NCI-H2081 treated with DMSO at 0.1 percent for 48 hours (cell line): ENCODE measurements at regions not wholly inside any gene's neighbourhood (a gene's known extent, or its start where the extent isn't known, plus 50 kb on each side); places are given as distances from the start of the nearest gene placed in this dataset.

ENCODE experiments used
- DNase-seq: peaks from one replicate; lab custom pipeline; 2025; lab: John Stamatoyannopoulos, UW

- no peak for DNase-seq
Observed at GRCh38 chr10:88127766-88128165, 264.3 kb downstream of the PTEN start.

GRCh38 chr10:88129013-88129412, 265.6 kb downstream of the PTEN start:
- no peak for DNase-seq

DNA sequence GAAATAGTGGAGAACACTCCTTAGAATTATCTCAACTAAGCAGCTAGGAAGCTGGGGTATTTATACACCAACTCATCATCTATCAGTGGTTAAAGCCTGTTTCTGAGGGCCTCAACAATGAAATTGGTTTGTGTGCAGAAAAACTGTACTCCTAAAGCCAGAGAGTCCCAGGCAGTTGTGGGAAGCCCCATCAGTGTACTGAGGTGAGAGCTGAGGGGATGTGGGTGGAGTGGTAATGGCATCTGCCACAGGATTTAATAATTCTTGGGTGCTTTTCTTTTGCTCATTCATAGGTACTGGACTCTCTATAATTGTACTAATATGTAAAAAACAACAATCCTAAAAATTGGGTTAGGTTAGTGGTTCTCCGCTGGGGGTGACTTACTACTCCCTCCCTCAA, 267.5 kb downstream of the PTEN start:
- no peak for DNase-seq

DNA sequence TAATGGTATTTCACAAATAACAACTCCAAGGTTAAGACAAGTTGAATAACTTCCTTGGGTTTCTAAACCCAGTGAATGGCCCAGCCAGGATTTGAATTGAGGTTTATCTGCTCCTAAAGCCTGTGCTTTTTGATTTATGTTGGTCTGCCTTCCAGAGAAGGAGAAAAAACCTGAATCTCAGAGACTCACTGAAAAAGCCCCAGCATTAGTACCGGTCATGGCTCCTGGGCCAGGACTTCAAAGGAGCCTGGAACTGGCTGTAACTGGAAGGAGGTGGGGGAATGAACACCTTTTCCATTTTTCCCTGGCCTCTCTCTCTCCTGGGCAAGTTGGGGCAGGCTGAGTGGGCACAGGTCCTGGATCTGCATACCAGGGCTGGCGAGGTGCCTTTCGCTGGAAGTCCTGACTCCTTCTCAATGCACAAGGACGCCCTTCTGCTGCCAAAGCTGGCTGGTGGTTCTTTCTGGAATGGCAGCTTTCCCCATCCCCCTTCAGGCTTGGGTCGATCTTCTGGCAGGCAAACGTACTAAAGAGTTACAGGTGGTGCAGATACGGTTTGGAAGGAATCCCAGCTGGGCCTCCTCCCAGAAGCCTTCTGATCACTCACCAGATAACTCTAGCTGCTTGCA, 268.2 kb downstream of the PTEN start:
- DNase-seq, result no peak

- DNase-seq, result no peak
Observed at GRCh38 chr10:88136712-88137111, 273.3 kb downstream of the PTEN start.

- DNase-seq, result no peak
Observed at GRCh38 chr10:88138319-88138848, 275.0 kb downstream of the PTEN start.

- no peak for DNase-seq
Observed at GRCh38 chr10:88147000-88147798, 283.8 kb downstream of the PTEN start.

DNA sequence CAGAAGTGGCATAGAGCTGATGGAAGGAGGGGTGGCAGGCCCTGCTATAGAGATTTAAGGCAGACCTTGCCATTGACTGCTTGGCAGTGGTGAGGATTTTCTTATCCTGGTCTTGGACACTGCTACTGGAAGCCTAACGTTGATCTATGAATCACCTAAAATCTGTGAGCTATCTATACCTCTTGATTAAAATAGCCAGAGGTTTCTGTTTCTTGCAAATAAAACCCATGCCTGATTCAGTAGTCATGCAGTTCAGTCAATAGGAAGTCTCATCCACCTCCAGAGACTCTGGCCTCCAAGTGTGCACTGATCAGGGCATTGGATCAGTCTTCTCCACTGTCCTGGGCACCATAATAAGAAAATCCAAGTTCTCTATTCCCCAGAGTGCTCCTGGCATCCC, 286.5 kb downstream of the PTEN start:
- DNase-seq, result no peak

DNA sequence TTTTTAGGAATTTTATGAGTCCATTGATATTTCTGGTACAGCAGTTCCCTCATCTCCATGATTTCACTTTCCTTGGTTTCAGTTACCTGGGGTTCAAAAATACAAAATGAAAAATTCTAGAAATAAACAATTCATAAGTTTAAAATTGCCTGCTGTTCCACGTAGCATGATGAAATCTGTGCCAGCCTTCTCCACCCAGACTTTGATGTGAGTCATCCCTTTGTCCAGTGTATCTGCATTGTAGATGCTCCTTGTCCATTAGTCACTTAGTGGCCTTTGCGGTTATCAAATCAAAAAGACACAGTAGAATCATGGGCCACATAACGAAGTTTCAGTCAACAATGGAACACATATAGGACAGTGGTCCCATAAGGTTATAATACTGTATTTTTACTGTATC, 286.9 kb downstream of the PTEN start:
- no peak for DNase-seq

DNA sequence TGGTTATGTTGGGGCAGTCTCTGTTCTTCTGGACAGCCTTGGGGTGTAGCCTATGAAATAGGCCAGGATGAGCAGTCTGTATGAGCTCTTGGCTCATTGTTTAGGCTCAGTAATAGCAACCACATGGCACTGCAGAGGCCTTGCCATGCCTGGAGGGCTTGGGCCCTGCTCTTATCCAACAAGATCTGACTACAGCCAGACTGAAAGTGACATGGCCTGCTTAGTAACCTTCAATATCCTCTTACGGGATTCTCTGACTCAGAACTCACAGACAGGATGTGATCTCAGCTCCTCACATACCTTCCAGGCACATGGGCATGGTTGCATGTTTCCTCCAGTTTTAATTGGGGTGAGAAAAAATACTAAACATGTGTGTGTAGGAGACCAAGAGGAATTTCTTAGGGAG, 289.3 kb downstream of the PTEN start:
- no peak for DNase-seq

- no peak for DNase-seq
Observed at GRCh38 chr10:88154596-88155250, 291.3 kb downstream of the PTEN start.

- DNase-seq, result no peak
Observed at GRCh38 chr10:88156341-88156740, 292.9 kb downstream of the PTEN start.

DNA sequence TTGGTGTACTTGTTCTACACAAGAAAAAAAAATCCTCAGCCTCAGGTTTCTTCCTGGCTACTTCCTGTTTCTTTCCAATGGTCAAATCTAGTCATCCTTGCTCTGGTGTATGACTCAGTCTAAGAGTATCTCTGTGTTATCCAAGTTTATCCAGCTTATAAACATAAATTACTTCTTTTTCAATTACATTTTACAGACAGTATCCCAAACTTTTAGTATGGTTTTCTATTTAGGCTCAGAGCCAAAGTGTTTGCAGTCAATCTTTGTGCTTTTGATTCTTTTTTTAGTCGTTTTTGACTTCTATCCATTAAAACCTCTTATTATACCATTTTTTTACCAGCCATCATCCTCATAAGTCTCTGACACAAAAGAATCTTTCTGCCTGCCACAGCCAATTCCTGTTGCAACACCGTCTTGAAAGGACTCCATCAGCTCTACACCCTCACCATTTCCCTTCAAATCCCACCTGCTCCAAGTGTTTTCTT, 294.6 kb downstream of the PTEN start:
- DNase-seq, result no peak

- no peak for DNase-seq
Observed at GRCh38 chr10:88158526-88159122, 295.2 kb downstream of the PTEN start.

DNA sequence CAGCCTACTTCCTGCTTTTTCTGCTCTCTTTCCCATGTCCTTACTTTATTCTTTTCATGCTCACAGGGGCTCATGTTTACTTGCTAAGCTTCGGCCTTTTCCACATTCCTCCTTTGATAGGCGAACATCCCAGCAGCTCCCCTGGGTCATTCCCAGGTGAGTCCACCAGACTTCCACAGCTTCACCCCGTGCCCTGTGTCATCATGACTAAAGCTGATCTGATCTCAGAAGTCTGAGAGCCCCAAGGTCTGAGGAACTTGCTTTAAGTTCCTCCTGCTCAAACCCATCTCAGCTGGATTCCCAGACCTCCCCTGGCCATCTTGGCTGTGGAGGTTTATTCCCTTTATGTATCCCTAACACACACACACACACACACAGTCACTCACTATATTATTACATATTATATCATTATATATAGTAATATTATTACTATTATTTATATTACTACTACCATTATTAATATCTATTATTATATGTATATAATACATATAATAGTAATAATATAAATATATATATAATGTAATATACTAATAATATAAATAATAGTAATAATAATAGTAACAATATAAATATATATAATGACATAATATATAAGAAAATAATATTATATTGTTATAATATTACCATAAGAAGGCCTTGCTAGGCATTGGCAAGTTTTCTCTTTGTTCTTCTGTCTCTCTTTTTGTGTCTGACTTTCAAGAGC, 295.9 kb downstream of the PTEN start:
- no peak for DNase-seq

- no peak for DNase-seq
Observed at GRCh38 chr10:88161070-88161469, 297.6 kb downstream of the PTEN start.

- DNase-seq, result no peak
Observed at GRCh38 chr10:88161756-88162155, 298.3 kb downstream of the PTEN start.

DNA sequence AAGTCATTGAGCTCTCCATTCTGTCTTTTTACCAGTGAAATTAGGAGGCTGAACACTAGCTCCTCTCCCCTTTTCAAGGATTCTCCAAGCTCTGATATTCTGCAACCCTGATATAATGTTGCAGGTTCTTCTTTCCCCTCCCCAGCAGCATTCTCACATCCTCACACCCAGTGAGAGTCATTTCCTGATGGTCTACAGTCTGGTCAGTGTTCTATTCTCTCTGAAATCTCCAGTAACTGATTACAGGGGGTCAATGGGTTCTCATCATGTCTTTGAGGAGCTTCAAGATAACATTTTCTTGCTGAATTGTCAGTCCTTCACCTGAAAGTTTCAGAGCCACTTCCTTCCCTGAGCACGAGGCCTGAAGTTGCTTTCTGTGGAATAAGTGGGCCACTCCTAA, 299.4 kb downstream of the PTEN start:
- DNase-seq, result no peak

DNA sequence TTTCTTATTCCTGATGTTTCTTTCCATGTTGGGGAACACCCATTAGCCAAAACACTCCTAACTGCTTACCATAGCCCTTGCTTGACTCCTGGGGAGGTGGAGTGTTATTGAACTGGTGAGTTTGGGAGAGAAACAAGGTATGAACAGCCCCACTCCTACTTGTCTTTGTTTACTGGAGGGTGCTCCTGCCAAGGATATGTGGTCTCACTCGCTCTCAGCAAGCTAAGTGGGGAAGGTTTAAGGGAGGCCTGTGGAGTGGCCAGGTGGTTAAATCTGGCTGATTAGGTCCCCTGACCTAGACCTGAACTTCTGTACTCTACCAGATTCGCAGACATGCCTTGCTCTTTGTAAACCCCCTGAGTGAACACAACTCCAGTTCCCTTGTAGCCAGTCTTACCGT, 300.1 kb downstream of the PTEN start:
- DNase-seq, result no peak

DNA sequence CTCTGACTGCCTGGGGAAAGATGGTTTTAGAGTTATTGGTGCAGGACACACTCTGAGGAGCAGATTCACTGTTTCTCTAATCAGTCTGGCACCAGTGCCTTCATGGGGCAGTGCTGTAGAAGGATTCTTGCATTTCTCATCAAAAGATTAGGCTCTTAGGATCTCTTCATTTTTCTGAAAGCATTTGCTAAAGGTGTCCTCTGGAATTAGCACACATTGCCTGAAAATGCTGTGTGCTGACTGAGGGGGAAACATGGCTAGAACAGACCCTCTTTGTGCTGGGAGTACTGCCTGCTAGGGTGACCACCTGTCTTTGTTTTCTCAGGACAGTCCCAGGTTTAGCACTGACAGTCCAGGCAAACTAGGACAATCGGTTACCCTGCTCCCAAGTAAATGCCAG, 301.0 kb downstream of the PTEN start:
- DNase-seq, result no peak

- DNase-seq, result no peak
Observed at GRCh38 chr10:88165849-88166271, 302.4 kb downstream of the PTEN start.
